Ishikawa (cell line): ENCODE measurements at regions not wholly inside any gene's neighbourhood (a gene's known extent, or its start where the extent isn't known, plus 50 kb on each side); places are given as distances from the start of the nearest gene placed in this dataset.

ENCODE experiments used
- CEBPB ChIP-seq: IDR thresholded peaks from 2 replicates; pipeline ENCODE4 v1.6.1; 2012
- CREB1 ChIP-seq: IDR thresholded peaks from 2 replicates; pipeline ENCODE4 v1.6.1; 2012; ENCODE audit warnings: low read depth
- EGR1 ChIP-seq: IDR thresholded peaks from 2 replicates; pipeline ENCODE4 v1.6.1; 2012
- EP300 ChIP-seq: IDR thresholded peaks from 2 replicates; pipeline ENCODE4 v1.6.1; 2012; ENCODE audit warnings: borderline replicate concordance
- FOXM1 ChIP-seq: IDR thresholded peaks from 2 replicates; pipeline ENCODE4 v1.6.1; 2012; ENCODE audit warnings: low read depth, borderline replicate concordance
- MAX ChIP-seq: IDR thresholded peaks from 2 replicates; pipeline ENCODE4 v1.6.1; 2012
- NFIC ChIP-seq: IDR thresholded peaks from 2 replicates; pipeline ENCODE4 v1.6.1; 2012
- RAD21 ChIP-seq: IDR thresholded peaks from 2 replicates; pipeline ENCODE4 v1.6.1; 2012; ENCODE audit warnings: low read depth
- REST ChIP-seq: IDR thresholded peaks from 2 replicates; pipeline ENCODE4 v1.6.1; 2012; ENCODE audit warnings: low read depth, mild to moderate bottlenecking
- TAF1 ChIP-seq: IDR thresholded peaks from 2 replicates; pipeline ENCODE4 v1.6.1; 2012; ENCODE audit warnings: low read depth, mild to moderate bottlenecking
- TCF12 ChIP-seq: IDR thresholded peaks from 2 replicates; pipeline ENCODE4 v1.6.1; 2012; ENCODE audit warnings: low read depth
- TEAD4 ChIP-seq: IDR thresholded peaks from 2 replicates; pipeline ENCODE4 v1.6.1; 2012
- YY1 ChIP-seq: IDR thresholded peaks from 2 replicates; pipeline ENCODE4 v1.6.1; 2012; ENCODE audit warnings: low read depth
- ZBTB7A ChIP-seq: IDR thresholded peaks from 2 replicates; pipeline ENCODE4 v1.6.1; 2012; ENCODE audit warnings: low read depth
- TF ChIP-seq, protein P1 (sequence below): IDR thresholded peaks from 2 replicates; pipeline ENCODE4 v1.6.1; 2012

DNA sequence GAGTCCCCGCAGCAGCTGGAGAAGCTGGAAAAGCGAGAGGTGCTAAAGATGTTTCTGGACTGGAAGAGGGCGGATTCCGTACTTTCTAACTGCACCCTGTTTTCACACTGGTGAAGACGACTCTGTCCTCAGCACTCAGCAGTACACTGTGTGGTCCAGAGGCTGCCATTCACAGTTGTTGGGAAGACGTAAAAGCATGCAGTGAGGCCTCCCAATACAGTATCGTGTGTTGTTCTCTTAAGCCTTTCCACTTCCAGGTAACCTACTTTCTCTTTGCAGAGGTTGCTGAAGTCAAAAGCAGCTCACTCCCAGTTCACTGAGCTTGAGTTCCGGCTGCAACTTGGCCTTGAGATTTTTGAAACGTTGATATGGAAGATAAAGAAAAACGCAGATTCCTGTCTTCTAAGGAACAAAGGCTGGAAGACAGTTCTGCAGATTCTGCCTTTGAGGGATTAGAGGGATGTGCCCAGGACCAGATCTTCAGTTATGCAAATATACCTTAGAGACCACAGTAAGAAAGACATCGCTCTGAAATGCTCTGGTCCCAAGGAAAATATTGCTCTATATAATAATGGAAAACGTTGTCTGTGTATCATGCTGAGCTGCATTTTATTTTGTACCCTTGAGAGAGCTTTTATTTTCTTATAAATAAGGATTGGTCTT is 540.9 kb downstream of the TRIML1 start:
- TF ChIP-seq TCF12 = no peak
- no peak for TF ChIP-seq RAD21
- TF ChIP-seq TEAD4 = no peak
- TF ChIP-seq MAX = no peak
- no peak for TF ChIP-seq TAF1

GRCh38 chr4:188680667-188681063 is 541.4 kb downstream of the TRIML1 start:
- no peak for TF ChIP-seq TAF1
- TF ChIP-seq TEAD4 = no peak
- no peak for TF ChIP-seq YY1
- no peak for TF ChIP-seq CEBPB
- no peak for TF ChIP-seq REST
- TF ChIP-seq EGR1 = no peak
- TF ChIP-seq FOXM1 = no peak
- TF ChIP-seq MAX = no peak
- TF ChIP-seq EP300 = no peak
- no peak for TF ChIP-seq NFIC
- no peak for TF ChIP-seq RAD21
- TF ChIP-seq, protein P1, sequence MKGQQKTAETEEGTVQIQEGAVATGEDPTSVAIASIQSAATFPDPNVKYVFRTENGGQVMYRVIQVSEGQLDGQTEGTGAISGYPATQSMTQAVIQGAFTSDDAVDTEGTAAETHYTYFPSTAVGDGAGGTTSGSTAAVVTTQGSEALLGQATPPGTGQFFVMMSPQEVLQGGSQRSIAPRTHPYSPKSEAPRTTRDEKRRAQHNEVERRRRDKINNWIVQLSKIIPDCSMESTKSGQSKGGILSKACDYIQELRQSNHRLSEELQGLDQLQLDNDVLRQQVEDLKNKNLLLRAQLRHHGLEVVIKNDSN = no peak
- no peak for TF ChIP-seq CREB1
- TF ChIP-seq TCF12 = no peak
- TF ChIP-seq ZBTB7A = no peak

GRCh38 chr4:188682321-188682720 is 543.1 kb downstream of the TRIML1 start:
- TF ChIP-seq YY1 (no peak), MAX (no peak), NFIC (no peak), EGR1 (no peak), REST (no peak), ZBTB7A (no peak), TAF1 (no peak), EP300 (no peak), RAD21 (no peak), TCF12 (no peak), CREB1 (no peak), FOXM1 (no peak), CEBPB (no peak), TEAD4 (no peak)
- TF ChIP-seq, protein P1 = no peak

DNA sequence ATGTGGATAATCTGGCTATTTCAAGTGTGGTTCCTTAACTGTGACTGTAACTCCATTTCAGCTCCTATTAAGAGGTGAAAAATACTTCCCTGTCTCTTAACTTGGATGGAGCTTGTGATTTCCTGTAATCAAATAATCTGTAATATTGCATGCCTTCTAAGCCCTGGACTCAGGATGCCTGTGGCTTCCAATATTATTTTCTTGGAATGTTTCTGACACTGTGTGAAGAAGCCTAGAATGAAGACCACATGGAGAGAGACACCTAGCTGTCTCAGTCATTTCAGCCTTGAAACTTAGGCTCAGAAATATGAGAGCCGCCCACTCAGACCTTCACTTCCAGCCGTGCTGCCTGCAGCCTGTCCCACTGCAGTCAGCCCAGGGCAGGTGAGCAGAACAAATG is 544.3 kb downstream of the TRIML1 start:
- TF ChIP-seq FOXM1 (no peak), NFIC (no peak), EP300 (no peak), YY1 (no peak), TCF12 (no peak), RAD21 (no peak), EGR1 (no peak), MAX (no peak), CREB1 (no peak), ZBTB7A (no peak), TAF1 (no peak)

GRCh38 chr4:188688956-188689355 is 549.7 kb downstream of the TRIML1 start:
- no peak for TF ChIP-seq NFIC
- no peak for TF ChIP-seq EP300
- TF ChIP-seq, protein P1 = no peak
- TF ChIP-seq TAF1 = no peak
- TF ChIP-seq CREB1 = no peak
- TF ChIP-seq CEBPB = no peak
- no peak for TF ChIP-seq TEAD4
- no peak for TF ChIP-seq ZBTB7A
- no peak for TF ChIP-seq TCF12
